H4 (cell line): ENCODE measurements at regions not wholly inside any gene's neighbourhood (a gene's known extent, or its start where the extent isn't known, plus 50 kb on each side); places are given as distances from the start of the nearest gene placed in this dataset.
"Not testable (repeated sequence)": the region's sequence is repeated elsewhere in the genome, so short reads cannot be mapped to it uniquely, and the experiment has no call there.

Source experiments
- DNase-seq: peaks from one replicate; pipeline ENCODE4 v3.0.0-alpha.2; 2015; ENCODE audit warnings: low spot score

DNA sequence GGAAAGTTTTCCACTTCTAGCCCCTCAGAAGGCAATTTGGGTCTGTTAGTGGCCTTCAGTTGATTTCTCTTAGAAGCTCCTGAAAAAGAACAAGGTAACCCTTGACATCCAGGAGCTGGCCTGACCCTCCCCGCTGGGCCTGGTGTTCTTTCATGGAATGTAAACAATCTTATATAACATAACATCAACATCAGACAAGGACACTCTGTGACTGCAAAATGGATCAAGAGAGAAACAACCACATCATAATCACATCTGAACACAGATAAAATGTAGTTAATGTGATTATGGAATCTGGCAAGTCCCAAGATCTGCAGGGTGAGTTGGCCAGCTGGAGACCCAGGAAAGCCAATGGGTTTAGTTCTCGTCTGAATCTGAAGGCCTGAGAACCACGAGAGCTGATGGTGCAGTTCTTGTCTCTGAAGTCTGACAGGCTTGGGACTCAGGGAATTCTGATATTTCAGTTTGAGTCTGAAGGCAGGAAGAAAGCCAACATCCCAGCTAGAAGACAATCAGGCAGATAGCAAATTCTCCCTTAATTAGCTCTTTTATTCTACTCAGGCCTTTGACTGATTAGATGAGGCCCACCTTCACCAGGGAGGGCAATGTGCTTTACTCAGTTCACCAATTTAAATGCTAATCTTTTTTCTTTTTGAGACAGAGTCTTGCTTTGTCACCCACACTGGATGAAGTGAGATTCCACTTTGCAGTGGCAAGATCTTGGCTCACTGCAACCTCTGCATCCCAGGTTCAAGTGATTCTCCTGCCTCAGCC lies 91.4 kb upstream of the NAMPT start:
- no peak for DNase-seq

DNA sequence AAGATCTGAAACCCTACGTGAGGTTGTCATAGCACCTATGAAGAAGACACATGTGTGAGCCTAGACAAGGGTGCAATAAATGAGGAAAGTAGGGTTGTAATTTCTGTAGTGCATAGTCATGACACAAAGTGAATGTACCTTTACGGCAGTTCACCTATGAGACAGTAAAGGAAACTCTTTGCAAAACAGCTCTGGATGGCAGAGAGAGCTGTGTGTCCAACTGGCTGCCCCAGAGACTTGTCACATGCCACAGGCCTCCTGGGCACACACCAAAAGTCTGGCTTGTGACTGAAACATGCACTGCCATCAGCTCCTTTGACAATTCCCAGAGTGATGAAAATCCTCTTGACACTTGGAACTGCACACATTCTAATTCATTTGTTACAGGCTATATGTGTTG lies 90.7 kb upstream of the NAMPT start:
- DNase-seq, result no peak

DNA sequence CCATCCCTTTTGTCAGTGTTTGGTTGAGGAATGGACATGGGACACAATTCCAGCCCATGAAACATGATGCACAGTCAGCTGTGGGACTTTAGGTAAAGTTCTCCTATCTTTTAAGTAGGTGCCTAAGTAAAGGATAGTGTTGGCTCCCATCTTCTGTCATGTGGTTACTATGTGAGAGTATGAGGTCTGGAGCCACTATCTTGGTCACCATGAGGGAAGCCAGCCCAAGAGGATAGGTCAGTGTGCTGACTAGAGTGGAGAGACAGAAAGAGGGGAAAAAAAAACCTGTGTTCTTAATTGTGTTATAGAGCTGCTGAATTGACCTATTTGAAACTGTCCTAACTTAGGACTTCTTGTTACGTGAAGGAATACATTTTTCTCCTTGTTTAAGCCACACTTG lies 89.7 kb upstream of the NAMPT start:
- DNase-seq, result no peak

DNA sequence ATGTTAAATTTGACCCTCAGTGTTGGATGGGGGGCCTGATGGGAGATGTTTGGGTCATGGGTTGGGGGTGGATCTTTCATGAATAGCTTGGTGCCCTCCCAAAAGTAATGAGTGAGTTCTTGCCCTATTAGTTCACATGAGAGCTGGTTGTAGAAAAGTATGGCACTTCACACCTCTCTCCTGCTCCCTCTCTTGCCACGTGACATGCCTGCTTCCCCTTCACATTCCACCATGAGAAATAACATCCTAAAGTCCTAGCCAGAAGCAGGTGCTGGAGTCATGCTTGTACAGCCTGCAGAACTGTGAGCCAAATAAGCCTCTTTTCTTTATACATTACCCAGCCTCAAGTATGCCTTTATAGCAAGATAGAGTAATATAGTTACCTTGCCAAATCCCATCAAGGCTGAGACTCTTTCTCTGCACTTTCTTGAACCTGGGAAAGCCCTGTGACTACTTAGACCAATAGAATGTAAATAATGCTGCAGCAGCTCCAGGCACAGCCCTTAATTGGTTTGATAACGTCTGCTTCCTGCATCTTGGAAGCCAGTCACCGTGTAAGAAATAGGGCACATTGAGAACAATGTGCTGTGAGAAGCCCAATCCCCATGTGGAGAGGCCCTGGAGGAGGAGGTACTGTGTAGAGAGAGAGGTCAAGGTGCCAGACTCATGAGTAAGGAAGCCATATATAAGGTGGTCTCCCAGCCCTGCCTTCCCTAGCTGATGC lies 88.0 kb upstream of the NAMPT start:
- DNase-seq, result peak; percentile 23

DNA sequence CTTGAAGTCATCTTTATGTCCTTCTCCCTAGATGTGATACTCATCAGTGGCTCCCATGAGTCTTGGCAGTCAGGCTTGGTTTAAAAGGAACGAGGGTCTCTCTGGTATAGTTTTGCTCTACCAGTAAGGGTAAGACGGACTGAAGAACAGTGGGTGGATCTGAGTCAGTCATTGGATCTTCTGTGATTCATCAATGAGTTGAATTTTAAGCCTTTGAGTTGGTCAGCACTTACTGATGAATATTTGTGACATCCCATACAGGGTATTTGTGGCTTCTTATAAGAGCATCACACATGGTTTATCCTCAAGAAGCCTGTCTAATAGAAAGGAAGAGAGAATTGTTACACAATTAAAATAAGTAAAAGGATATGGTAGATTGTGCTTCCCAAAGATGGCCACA lies 87.3 kb upstream of the NAMPT start:
- DNase-seq, result no peak

DNA sequence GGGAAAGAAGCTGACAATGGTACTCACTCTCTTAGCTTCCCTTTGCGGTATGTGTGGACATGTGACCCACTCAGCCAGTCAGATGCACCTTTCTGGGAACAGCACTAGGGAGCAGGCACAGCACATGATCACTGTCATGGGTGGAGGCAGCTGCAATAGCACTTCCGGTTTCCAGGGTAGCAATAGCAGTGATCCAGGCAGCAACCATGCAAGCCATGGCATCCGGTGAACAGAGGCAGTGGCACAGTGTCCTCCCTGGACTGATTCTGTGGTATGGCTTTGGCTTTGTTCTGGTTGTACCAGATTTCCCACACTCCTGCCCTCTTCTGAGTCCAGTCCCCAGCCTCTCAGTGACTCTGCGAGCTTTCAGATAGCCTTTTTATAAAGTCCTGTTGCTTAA lies 86.8 kb upstream of the NAMPT start:
- DNase-seq, result no peak

DNA sequence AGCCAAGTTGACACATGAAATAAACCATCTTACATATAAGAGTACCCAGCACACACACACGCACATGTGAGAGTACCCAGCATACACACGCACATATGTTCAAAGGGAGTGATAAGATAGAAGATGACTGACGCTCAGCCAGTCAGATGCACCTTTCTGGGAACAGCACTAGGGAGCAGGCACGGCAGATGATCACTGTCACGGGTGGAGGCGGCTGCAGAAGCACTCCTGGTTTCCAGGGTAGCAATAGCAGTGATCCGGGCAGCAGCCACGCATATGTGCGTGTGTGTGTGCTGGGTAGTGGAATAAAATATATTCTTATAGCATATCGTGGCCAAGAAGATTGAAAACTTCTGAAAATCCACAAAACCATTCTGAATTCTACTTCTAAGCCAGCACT lies 85.8 kb upstream of the NAMPT start:
- no peak for DNase-seq

DNA sequence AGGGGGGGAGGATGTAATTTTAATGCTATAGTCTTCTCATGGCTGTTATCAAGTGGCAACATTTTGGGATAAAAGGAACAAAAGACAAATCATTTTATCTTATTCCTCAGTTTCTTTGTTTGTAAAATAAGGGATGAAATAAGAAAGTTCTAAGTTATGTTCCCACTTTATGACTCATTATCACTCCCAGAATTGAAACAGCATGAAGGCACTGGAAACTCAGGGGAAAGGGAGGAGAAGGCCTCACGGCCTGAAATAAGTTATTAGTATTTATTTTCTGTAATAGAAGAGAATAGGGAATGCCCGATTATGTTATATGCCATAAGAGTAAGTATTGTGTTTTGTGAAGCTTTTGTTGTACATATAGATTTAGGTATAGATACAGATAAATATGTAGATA lies 85.0 kb upstream of the NAMPT start:
- no peak for DNase-seq

DNA sequence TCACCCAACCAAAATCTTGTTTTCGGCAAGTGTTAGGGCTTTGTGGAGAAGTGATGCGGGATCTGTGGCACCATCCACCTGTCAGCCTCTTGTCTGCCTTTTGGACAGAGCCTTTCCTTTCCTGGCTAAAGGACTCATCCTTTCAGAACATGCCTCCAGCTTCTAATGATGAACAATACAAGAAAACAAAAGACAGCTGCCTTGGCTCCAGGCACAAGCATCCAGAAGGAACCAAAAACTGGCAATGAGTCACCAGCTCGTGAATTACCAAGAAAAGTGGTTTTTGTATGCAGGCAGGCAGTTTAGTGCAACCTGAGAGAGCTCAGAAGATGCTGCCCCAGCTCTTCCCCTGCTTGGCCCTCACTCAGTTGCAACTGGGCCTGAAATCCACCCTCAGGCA lies 84.6 kb upstream of the NAMPT start:
- no peak for DNase-seq

DNA sequence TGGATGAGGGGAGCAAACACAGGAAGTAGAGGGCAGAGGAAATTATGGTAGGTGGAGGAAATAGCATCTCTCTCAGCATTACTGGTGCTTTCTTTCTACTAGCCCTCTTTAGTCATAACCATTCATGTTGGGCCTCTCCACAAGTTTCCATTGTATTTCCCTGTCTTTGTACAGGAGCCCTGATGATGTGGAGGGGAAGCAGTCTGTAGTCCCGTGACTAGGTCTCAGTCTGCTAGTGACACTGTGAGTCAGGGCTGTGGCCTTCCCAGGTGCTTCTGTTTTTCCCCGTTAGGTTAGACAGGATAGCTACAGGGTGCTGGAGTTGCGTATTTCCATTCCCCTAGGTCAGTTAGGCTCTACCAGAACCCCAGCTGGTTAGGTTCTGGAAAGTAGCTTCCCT lies 82.9 kb upstream of the NAMPT start:
- no peak for DNase-seq

DNA sequence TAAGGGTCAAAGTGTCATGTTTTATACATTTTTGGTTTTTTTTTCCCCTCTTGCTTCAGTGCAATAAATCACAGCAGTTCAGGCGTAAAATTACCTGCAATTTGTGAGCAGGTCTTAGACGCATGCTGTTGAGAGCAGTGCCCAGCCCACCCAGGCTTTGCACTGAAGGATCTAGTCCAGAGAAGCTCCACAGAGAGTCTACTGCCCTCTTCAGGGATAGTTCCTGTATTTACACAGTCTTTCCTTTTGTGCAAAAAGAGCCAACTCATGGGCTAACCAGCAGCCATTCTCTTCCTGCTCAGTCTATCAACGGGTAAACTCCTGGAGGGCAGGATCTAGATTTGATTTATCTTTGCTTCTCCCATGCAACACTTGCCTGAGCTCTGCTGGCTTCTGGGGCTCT lies 82.2 kb upstream of the NAMPT start:
- DNase-seq, result no peak

DNA sequence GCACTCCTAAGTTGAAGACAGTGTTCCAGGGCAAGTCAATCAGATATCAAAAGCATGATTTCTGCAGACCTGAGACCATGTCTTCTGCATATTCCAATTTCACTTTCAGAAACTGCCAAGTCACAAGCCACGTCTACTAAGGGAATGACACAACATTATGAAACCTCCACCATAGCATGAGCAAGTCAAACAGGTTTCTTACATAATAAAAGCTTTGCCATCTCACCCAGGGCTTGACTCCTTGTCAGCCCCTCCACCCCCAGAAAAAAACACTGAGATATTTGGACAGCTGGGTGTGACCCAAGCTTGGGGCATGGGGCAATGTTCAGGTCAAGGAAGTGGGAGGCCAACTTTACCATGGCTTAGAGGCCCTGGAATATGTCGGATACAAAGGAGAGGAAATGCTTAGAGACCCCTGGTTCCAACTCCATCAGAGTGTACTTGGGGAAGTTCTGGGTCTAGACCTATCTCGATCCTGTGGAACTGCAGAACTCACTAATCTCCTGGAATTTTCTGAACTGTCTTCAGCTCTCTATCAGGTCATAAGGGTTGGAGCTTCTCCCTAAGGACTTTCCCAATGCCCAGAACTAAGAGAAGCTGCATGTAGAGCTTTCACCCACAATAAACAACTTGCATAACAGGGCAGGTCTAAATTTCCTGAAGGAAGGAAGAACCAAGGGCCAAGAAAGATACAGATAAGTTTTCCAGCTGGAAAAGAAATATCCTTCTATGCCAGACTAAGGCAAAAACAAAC lies 80.6 kb upstream of the NAMPT start:
- no peak for DNase-seq

DNA sequence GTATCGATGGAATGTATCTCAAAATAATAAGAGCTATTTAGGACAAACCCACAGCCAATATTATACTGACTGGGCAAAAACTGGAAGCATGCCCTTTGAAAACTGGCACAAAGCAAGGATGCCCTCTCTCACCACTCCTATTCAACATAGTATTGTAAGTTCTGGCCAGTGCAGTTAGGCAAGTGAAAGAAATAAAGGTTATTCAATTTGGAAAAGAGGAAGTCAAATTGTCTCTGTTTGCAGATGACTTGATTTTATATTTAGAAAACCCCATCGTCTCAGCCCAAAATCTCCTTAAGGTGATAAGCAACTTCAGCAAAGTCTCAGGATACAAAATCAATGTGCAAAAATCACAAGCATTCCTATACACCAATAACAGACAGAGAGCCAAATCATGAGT lies 77.7 kb upstream of the NAMPT start:
- not testable (repeated sequence) for DNase-seq

DNA sequence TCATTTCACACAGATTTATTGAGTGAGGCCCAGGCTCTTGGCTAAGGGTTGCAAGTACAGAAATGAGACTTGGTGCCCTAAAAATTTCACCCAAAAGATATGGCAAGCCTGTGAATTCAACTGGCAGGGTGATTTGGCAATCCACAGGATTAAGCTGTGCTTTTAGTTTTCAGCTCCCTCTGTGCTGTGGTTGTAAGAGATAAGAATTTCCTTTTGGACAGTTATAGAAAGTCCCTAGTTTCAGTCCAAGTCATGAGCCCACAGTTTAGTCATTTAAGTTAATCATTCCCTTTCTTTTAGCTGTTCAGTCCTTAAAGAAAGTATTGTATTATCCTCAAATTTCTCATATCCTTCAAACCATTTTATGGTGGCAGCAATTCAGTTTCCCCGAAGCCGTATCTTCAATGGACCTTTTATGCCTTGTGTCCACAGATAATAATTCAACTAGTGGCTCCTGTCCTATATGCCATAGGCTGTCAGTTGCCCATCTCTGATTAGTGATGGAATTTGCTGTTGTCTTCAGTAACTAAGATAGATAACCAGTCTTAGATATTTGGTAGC lies 73.4 kb upstream of the NAMPT start:
- DNase-seq, result no peak

DNA sequence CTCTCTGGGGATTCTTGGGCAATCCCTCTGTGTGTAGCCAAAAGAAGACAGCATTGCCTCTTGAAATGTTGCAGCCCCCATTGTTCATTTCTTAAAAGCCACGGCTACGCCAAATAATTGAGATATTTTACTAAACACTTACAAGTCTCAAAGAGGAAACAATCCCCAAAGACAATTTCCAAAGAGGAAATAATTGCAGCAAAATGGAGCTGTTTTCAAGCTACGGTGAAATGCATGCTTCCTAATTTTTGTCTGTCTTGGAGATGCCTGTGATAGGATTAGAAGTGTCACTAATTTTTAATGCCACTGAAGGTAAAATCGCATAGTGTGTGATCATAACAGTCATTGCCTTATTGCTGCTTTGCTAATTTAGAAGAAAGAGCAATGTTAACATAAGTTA lies 72.9 kb upstream of the NAMPT start:
- DNase-seq, result no peak

DNA sequence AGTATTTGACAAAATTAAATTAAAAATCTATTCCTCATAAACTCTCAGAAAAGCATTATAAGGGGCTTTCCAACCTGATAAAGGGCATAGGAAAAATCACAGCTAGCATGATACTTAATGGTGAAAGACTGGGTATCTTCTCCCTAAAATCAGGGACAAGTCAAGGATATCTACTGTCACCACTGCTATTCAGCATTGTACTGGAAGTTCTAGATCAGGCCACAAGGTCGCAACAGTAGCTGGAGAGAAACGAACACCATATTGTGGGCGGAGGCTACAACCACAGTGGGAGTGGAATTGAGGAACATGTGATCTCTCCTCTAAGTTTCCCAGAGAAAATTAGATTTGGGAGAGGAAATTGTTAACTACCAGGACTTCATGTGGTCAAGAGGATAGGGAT lies 70.0 kb upstream of the NAMPT start:
- no peak for DNase-seq

DNA sequence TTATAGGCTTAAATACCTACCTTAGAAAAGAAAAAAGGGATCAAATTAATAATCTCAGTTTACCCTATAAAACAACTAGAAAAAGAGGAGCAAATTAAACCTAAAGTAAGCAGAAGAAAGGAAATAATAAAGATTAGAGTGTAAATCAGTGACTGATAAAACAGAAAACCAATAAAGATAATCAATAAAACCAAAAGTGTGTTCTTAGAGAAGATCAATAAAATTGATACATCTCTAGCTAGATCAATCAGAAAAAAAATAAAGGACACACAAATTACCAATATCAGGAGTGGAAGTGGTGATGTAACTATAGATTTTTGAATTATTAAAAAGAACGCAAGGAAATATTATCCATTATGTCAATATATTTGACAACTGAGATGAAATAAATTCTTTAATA lies 69.2 kb upstream of the NAMPT start:
- DNase-seq, result no peak

DNA sequence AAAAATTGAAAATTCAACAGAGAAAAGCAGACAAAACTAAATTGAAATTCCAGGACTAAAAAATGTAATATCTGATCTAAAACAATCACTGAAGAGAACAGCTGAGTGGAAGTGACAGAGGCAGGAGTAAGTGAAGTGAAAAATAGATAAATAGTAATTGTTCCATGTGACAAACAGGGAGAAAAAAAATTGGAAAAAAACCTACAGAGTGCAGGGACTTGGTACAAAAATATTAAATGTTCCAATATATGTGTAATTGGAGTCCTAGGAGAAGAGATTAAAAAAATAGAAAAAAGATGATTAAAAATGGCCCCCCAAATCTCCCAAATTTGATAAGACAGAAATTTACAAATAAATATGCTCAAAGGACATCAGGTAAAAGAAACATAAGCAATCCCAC lies 63.4 kb upstream of the NAMPT start:
- DNase-seq, result no peak

DNA sequence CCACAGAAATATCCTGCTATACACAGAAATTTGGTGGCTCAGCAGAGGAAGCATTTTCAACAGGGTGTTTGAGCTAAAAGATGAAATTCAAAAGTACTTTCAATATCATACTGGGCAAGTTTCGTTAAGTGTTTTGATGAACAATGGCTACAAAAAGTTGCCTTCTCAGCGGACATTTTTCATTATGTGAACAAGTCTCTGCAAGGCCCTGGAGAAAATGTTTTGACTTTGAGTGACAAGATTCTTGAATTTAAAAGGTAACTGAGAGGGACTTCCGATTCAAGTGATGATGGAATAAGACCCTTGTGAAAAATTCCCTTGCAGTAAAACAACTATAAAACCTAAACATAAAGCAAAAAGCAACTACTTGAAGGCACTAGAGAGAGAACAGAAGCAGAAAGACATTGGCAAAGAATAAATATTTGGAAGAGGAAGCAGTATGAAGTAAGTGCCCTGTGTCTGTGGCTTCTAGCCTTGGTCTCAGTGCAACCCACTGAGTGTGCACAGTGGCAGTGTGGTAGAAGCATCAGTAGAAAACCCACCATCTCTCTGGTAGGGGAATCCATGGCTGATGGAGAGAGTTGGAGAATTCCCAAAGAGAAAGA lies 62.5 kb upstream of the NAMPT start:
- no peak for DNase-seq

DNA sequence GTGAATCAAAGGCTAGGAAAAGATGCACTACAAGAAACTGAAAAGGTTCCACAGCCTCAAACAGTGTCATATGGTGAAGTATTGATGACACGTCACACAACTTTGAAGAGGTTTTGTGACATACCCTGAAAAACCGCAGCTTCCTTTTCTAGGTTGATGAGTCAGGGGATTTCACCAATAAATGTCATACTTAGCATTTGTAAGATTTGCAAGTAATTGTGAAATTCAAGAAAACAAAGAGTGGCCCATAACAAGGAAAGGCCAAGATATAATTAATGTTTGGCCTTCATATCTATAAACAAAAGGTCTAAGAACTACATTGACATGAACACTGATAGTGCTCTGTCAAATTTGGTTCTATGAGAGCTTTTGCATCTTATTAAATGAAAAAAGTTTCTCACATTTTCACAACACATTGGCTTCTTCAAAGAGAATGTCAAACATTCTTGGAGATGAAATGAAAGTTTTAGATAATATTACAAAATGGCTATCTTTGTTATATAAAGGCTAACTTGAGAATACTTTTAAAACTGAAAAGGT lies 62.0 kb upstream of the NAMPT start:
- DNase-seq, result peak; percentile 88

DNA sequence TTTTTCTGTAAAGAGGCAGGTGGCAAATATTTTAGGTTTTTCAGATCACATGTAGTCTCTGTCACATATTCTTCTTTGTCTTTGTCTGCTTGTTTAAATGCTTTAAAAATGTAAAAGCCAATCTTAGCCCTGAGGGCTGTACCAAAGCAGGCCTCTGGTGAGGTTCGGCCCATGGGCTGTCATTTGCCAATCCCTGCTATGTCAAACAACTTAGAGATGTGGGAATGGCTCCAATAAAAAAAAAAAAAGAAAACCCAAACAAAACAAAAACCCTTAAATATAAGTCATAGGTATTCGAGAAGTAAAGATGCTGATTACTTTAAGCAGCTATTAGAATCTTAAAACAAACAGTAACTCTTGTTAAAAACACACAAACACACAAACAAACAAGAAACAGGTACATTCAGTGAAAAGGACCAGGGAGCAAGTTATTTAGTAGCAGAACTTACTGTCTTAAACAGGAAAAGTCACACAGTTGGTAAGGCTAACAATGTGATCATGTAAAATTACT lies 61.4 kb upstream of the NAMPT start:
- DNase-seq, result no peak
